Gastroesophageal sphincter (tissue), 4 donors: ENCODE measurements at regions not wholly inside any gene's neighbourhood (a gene's known extent, or its start where the extent isn't known, plus 50 kb on each side); places are given as distances from the start of the nearest gene placed in this dataset.

Experiments
- ATAC-seq: fragments of 150-250 bp; one replicate; pipeline ENCODE4 v1.9.1; 2016; ENCODE audit warnings: mild to moderate bottlenecking, moderate library complexity
- H3K27ac ChIP-seq, 4 donors: fragments of 200-600 bp; sonication (generic) in 3 of 4; 1 replicate in 3 of 4; 2 replicates in 1 of 4; pipeline ENCODE4 v1.5.1; 2016 to 2019
- H3K27me3 ChIP-seq: fragments of 200-600 bp; sonication (generic); one replicate; pipeline ENCODE4 v1.5.1; 2019
- H3K36me3 ChIP-seq, 2 donors: fragments of 200-600 bp; sonication (generic); one replicate each; pipeline ENCODE4 v1.5.1; 2019; ENCODE audit warnings: control low read depth in 1 of 2
- H3K4me1 ChIP-seq, 3 donors: fragments of 200-600 bp; sonication (generic); 1 replicate in 2 of 3; 2 replicates in 1 of 3; pipeline ENCODE4 v1.5.1; 2016 to 2019; ENCODE audit warnings: control low read depth in 2 of 3
- H3K4me3 ChIP-seq, 2 donors: fragments of 200-600 bp; sonication (generic); one replicate each; pipeline ENCODE4 v1.5.1; 2019; ENCODE audit warnings: mild to moderate bottlenecking in 1 of 2, moderate library complexity in 1 of 2
- H3K9me3 ChIP-seq, 3 donors: fragments of 200-600 bp; sonication (generic); one replicate each; pipeline ENCODE4 v1.5.1; 2017 to 2019; ENCODE audit warnings: control low read depth in 2 of 3
- CTCF ChIP-seq, 4 experiments: fragments of 200-600 bp in 2 of 4; fragments of 450-650 bp in 2 of 4; sonication (generic) in 1 of 4; IDR thresholded peaks; one replicate each; pipeline ENCODE4 v1.5.1; 2017 to 2019; ENCODE audit warnings: antibody characterized with exemption in 4 of 4, mild to moderate bottlenecking in 2 of 4, moderate library complexity in 2 of 4
- EP300 ChIP-seq: sonication (generic); formaldehyde crosslinking; IDR thresholded peaks from one replicate; pipeline ENCODE4 v1.6.1; 2017; ENCODE audit warnings: antibody characterized with exemption, mild to moderate bottlenecking
- POLR2A ChIP-seq, 2 donors: fragments of 450-650 bp; IDR thresholded peaks; one replicate each; pipeline ENCODE4 v1.6.1; 2017; ENCODE audit warnings: antibody characterized with exemption in 2 of 2, mild to moderate bottlenecking in 2 of 2, moderate library complexity in 1 of 2
- POLR2AphosphoS5 ChIP-seq: sonication (generic); formaldehyde crosslinking; IDR thresholded peaks from one replicate; pipeline ENCODE4 v1.6.1; 2017; ENCODE audit warnings: antibody characterized with exemption
- WGBS, 2 donors: methylation state at CpG; one replicate each; pipeline ENCODE4 v1.1.5; 2018; ENCODE audit warnings: low coverage in 1 of 2; 5-methylcytosine and 5-hydroxymethylcytosine counted together

GRCh38 chr19:23531976-23532375 lies 136.7 kb upstream of the ZNF91 start:
- Histone ChIP-seq H3K27ac (no peak overlapping the region), H3K4me1 (no peaks in the 10 kb centered on the region), H3K27me3 (no peaks in the 10 kb centered on the region), H3K36me3 (no peaks in the 10 kb centered on the region), H3K4me3 (no peak overlapping the region), H3K9me3 (peaks cover 0 to 4% (median 0%) of the 10 kb centered on the region in 3 donors)
- no peak for ATAC-seq
- WGBS, 2 donors, result 100% methylated on average over 1 of the region's 1 CpG
- TF ChIP-seq POLR2A (IDR thresholded peaks at IDR 0.05) (no peak), EP300 (no peak), POLR2AphosphoS5 (no peak)

- 83% methylated on average over 1 of the region's 2 CpGs; no CpG with 5 or more reads in 1 of the 2 donors for WGBS, 2 donors
- H3K9me3 ChIP-seq, result peaks cover 0 to 4% (median 0%) of the 10 kb centered on the region in 3 donors
- H3K36me3 ChIP-seq, result no peaks in the 10 kb centered on the region
- H3K27ac ChIP-seq, result no peak overlapping the region
- H3K4me3 ChIP-seq, result no peak overlapping the region
- no peaks in the 10 kb centered on the region for H3K4me1 ChIP-seq
- H3K27me3 ChIP-seq, result no peaks in the 10 kb centered on the region
- TF ChIP-seq EP300 (no peak), CTCF (IDR thresholded peaks at IDR 0.05) (no peak), POLR2A (IDR thresholded peaks at IDR 0.05) (no peak), POLR2AphosphoS5 (no peak)
- no peak for ATAC-seq
Observed at GRCh38 chr19:23531231-23531790, 136.0 kb upstream of the ZNF91 start.

- peaks cover 0 to 4% (median 0%) of the 10 kb centered on the region in 3 donors for H3K9me3 ChIP-seq
- H3K27me3 ChIP-seq, result no peaks in the 10 kb centered on the region
- no peak for TF ChIP-seq CTCF (IDR thresholded peaks at IDR 0.05)
- no peak for TF ChIP-seq POLR2A (IDR thresholded peaks at IDR 0.05)
- TF ChIP-seq POLR2AphosphoS5, result no peak
- TF ChIP-seq EP300, result no peak
- no peaks in the 10 kb centered on the region for H3K36me3 ChIP-seq
- no peak overlapping the region for H3K27ac ChIP-seq
- H3K4me3 ChIP-seq, result no peak overlapping the region
- no peaks in the 10 kb centered on the region for H3K4me1 ChIP-seq
- no peak for ATAC-seq
Observed at GRCh38 chr19:23528376-23528775, 133.1 kb upstream of the ZNF91 start.

- Histone ChIP-seq H3K27me3 (no peaks in the 10 kb centered on the region), H3K4me1 (no peaks in the 10 kb centered on the region), H3K9me3 (peaks cover 0 to 4% (median 0%) of the 10 kb centered on the region in 3 donors), H3K36me3 (no peaks in the 10 kb centered on the region), H3K27ac (no peak overlapping the region), H3K4me3 (no peak overlapping the region)
- WGBS, 2 donors, result 57 to 75% methylated on average over 2 of the region's 2 CpGs
- no peak for ATAC-seq
- no peak for TF ChIP-seq EP300
- TF ChIP-seq POLR2AphosphoS5, result no peak
- no peak for TF ChIP-seq CTCF (IDR thresholded peaks at IDR 0.05)
- TF ChIP-seq POLR2A (IDR thresholded peaks at IDR 0.05), result no peak
Observed at GRCh38 chr19:23527797-23528196, 132.5 kb upstream of the ZNF91 start.

- WGBS, 2 donors, result 54 to 57% methylated on average over 4 of the region's 4 CpGs
- H3K27ac ChIP-seq, result no peak overlapping the region
Observed at GRCh38 chr19:23526302-23526701, 131.0 kb upstream of the ZNF91 start.

More at GRCh38 chr19:23526302-23526701, 131.0 kb upstream of the ZNF91 start:
- ATAC-seq, result no peak
- Histone ChIP-seq H3K9me3 (peaks cover 0 to 4% (median 0%) of the 10 kb centered on the region in 3 donors), H3K4me3 (no peak overlapping the region), H3K36me3 (no peaks in the 10 kb centered on the region), H3K4me1 (no peaks in the 10 kb centered on the region), H3K27me3 (no peaks in the 10 kb centered on the region)
- TF ChIP-seq POLR2A (IDR thresholded peaks at IDR 0.05) (no peak), EP300 (no peak), POLR2AphosphoS5 (no peak), CTCF (IDR thresholded peaks at IDR 0.05) (no peak)
